OCI-LY3 (cell line): ENCODE measurements at regions not wholly inside any gene's neighbourhood (a gene's known extent, or its start where the extent isn't known, plus 50 kb on each side); places are given as distances from the start of the nearest gene placed in this dataset.

Experiments used
- H2AFZ ChIP-seq: fragments of 200-600, 300-600 bp; shearing (Covaris generic); 2 replicates; pipeline ENCODE4 v1.6.0; 2014; ENCODE audit warnings: antibody characterized with exemption, low read depth, low read length
- H3K27ac ChIP-seq: fragments of 200-600, 300-600 bp; sonication (generic); 2 replicates; pipeline ENCODE4 v1.5.1; 2014; ENCODE audit warnings: mild to moderate bottlenecking, low read length, moderate library complexity, mixed read lengths
- H3K27me3 ChIP-seq: fragments of 200-600, 300-600 bp; sonication (generic); 2 replicates; pipeline ENCODE4 v1.6.1; 2014; ENCODE audit warnings: low read depth, low read length, mixed read lengths
- H3K36me3 ChIP-seq: fragments of 200-600, 300-600 bp; sonication (generic); replicated peaks from 2 replicates; pipeline ENCODE3; 2014; ENCODE audit warnings: low read depth, low read length, mixed read lengths
- H3K4me1 ChIP-seq: fragments of 300-600, 200-600 bp; sonication (generic); 2 replicates; pipeline ENCODE4 v1.6.1; 2014; ENCODE audit warnings: low read length, mixed read lengths
- H3K4me2 ChIP-seq: fragments of 200-600, 300-600 bp; sonication (generic); 2 replicates; pipeline ENCODE4 v1.6.1; 2014; ENCODE audit warnings: low read length, mixed read lengths
- H3K4me3 ChIP-seq: fragments of 300-600, 200-600 bp; sonication (generic); 2 replicates; pipeline ENCODE4 v1.5.1; 2014; ENCODE audit warnings: antibody characterized with exemption, mild to moderate bottlenecking, low read length, moderate library complexity
- H3K79me2 ChIP-seq: fragments of 300-600, 200-600 bp; shearing (Covaris generic); 2 replicates; pipeline ENCODE4 v1.6.1; 2014; ENCODE audit warnings: mild to moderate bottlenecking, low read length, mixed read lengths
- H3K9ac ChIP-seq: fragments of 300-600, 200-600 bp; shearing (Covaris generic); 2 replicates; pipeline ENCODE4 v1.6.0; 2014; ENCODE audit warnings: mild to moderate bottlenecking, low read length, moderate library complexity
- H3K9me3 ChIP-seq: fragments of 200-600, 300-600 bp; shearing (Covaris generic); 2 replicates; pipeline ENCODE4 v1.6.1; 2014; ENCODE audit warnings: low read length, mixed read lengths; ENCODE audit not compliant: insufficient read depth
- H4K20me1 ChIP-seq: fragments of 200-600, 300-600 bp; sonication (generic); 2 replicates; pipeline ENCODE4 v1.6.1; 2016; ENCODE audit warnings: low read length, mixed read lengths; ENCODE audit not compliant: insufficient read depth
- EZH2phosphoT487 ChIP-seq: fragments of 200-600 bp; shearing (Covaris generic); IDR thresholded peaks from 2 replicates; pipeline ENCODE4 v1.6.1; 2018; ENCODE audit warnings: antibody characterized with exemption, mixed run types, low read depth
- TF ChIP-seq, protein P1 (sequence below): fragments of 200-600, 300-600 bp; sonication (generic); IDR thresholded peaks from 2 replicates; pipeline ENCODE4 v1.5.1; 2014; ENCODE audit warnings: antibody characterized with exemption, low read length, low read depth

DNA sequence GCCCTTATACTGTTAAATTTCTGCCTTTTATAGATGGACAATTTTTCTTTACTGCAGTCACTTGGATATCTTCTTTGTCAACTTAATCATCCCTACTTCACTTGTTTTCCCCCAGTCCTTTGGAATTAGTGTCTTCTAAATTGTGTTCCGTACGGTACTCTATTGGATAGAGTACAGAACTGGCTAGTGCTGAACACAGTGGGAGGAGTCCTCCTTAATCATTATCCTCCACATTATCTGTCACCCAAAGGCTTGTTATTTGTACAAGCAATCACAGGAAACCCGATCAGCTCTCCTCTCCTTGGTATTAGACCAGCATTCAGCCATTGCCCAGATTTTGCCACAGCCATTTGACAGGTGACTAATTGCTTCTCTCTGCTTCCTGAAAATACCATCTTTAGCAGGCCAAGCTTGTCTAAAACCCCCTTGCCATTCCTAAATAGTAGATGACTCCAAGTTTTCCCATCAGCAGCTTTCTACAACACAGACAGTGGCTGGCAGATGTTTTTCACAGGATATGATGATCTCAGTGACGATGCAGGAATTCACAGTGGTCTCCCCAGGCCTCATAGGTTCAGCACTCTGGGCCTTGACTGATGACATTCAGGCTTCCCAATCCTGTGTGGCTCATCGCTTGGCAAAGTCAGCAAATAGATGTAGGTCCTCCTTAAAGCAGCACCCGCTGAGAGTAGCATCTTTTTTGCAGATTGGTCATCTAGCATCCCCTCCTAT lies 216.0 kb upstream of the RGS6 start:
- Histone ChIP-seq H3K27ac (no peak overlapping the region), H3K27me3 (no peaks in the 10 kb centered on the region), H3K4me1 (peaks cover 5% of the 10 kb centered on the region), H3K9me3 (no peaks in the 10 kb centered on the region), H2AFZ (no peak overlapping the region), H3K4me2 (no peak overlapping the region), H3K9ac (no peak overlapping the region), H3K36me3 (no peaks in the 10 kb centered on the region), H3K79me2 (no peaks in the 10 kb centered on the region), H3K4me3 (no peak overlapping the region), H4K20me1 (no peaks in the 10 kb centered on the region)
- TF ChIP-seq, protein P1, sequence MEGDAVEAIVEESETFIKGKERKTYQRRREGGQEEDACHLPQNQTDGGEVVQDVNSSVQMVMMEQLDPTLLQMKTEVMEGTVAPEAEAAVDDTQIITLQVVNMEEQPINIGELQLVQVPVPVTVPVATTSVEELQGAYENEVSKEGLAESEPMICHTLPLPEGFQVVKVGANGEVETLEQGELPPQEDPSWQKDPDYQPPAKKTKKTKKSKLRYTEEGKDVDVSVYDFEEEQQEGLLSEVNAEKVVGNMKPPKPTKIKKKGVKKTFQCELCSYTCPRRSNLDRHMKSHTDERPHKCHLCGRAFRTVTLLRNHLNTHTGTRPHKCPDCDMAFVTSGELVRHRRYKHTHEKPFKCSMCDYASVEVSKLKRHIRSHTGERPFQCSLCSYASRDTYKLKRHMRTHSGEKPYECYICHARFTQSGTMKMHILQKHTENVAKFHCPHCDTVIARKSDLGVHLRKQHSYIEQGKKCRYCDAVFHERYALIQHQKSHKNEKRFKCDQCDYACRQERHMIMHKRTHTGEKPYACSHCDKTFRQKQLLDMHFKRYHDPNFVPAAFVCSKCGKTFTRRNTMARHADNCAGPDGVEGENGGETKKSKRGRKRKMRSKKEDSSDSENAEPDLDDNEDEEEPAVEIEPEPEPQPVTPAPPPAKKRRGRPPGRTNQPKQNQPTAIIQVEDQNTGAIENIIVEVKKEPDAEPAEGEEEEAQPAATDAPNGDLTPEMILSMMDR: no peak
- TF ChIP-seq EZH2phosphoT487: no peak

- Histone ChIP-seq H2AFZ (no peak overlapping the region), H3K4me2 (no peak overlapping the region), H3K27ac (no peak overlapping the region), H4K20me1 (no peaks in the 10 kb centered on the region), H3K4me3 (no peak overlapping the region), H3K79me2 (no peaks in the 10 kb centered on the region), H3K9ac (no peak overlapping the region), H3K27me3 (no peaks in the 10 kb centered on the region), H3K9me3 (no peaks in the 10 kb centered on the region), H3K4me1 (peaks cover 9% of the 10 kb centered on the region), H3K36me3 (peaks cover 3% of the 10 kb centered on the region)
- TF ChIP-seq, protein P1: peak; percentile 56
- no peak for TF ChIP-seq EZH2phosphoT487
These were observed 211.1 kb upstream of the RGS6 start for GRCh38 chr14:71720978-71721624.

DNA sequence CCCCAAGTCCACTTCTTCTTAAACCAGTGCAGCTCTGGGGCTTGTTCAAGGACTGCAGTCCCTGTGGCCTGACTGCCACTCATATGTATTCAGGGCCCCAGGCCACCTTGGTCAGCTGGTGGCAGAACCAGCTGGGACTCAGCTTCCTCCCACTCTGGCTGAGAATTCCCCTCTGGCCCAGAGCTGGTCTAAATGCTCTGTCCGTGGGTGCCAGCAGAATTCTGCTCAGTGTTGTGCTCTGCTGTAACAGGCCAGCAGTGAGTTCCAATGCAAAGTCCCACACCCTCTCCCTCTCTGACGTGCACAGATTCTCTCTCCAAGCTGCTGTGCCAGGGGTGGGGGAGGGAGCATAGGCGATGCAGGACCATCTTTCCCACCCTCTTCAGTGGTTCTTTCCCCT lies 210.4 kb upstream of the RGS6 start:
- no peaks in the 10 kb centered on the region for H3K27me3 ChIP-seq
- H2AFZ ChIP-seq: no peak overlapping the region
- no peak overlapping the region for H3K4me2 ChIP-seq
- H3K9ac ChIP-seq: no peak overlapping the region
- TF ChIP-seq, protein P1: no peak
- no peak for TF ChIP-seq EZH2phosphoT487
- H3K27ac ChIP-seq: no peak overlapping the region
- H3K36me3 ChIP-seq: peaks cover 3% of the 10 kb centered on the region
- H3K9me3 ChIP-seq: no peaks in the 10 kb centered on the region
- H3K4me3 ChIP-seq: no peak overlapping the region
- H3K4me1 ChIP-seq: peaks cover 14% of the 10 kb centered on the region
- H4K20me1 ChIP-seq: no peaks in the 10 kb centered on the region
- H3K79me2 ChIP-seq: no peaks in the 10 kb centered on the region

- Histone ChIP-seq H3K27me3 (no peaks in the 10 kb centered on the region), H3K4me3 (no peak overlapping the region), H3K27ac (no peak overlapping the region), H2AFZ (no peak overlapping the region), H3K4me1 (peaks cover 14% of the 10 kb centered on the region), H3K36me3 (peaks cover 3% of the 10 kb centered on the region), H3K79me2 (no peaks in the 10 kb centered on the region), H4K20me1 (no peaks in the 10 kb centered on the region), H3K9ac (no peak overlapping the region), H3K4me2 (no peak overlapping the region), H3K9me3 (no peaks in the 10 kb centered on the region)
- no peak for TF ChIP-seq EZH2phosphoT487
- TF ChIP-seq, protein P1: no peak
These were observed 209.3 kb upstream of the RGS6 start for GRCh38 chr14:71722885-71723284.
